B cell (primary cell): ENCODE measurements at regions not wholly inside any gene's neighbourhood (a gene's known extent, or its start where the extent isn't known, plus 50 kb on each side); places are given as distances from the start of the nearest gene placed in this dataset.

Experiments used
- ATAC-seq: fragments of 200-7000 bp; cut with Tn5 transposase; one replicate; pipeline ENCODE4 v1.10.0; 2021; ENCODE audit warnings: low read depth, mild to moderate bottlenecking, moderate number of reproducible peaks, moderate library complexity
- CTCF ChIA-PET: fragments of 350-600 bp; sonication (Branson Sonifier 250); formaldehyde crosslinking; loops from one replicate; lab custom pipeline; 2021; ENCODE audit warnings: antibody characterized with exemption, inconsistent platforms; lab: Charles Lee
- POLR2A ChIA-PET: fragments of 350-600 bp; sonication (Branson Sonifier 250); formaldehyde crosslinking; loops from one replicate; lab custom pipeline; 2021; ENCODE audit warnings: antibody characterized with exemption; lab: Charles Lee
- DNase-seq: peaks from one replicate; pipeline ENCODE4 v3.0.0; 2013
- H2AFZ ChIP-seq: 2 replicates; pipeline ENCODE4 v1.6.1; 2012; ENCODE audit warnings: mild to moderate bottlenecking, low read depth, low read length; ENCODE audit not compliant: insufficient read depth, poor library complexity, severe bottlenecking
- H3K27ac ChIP-seq, 2 donors: 1 replicate in 1 of 2; 2 replicates in 1 of 2; pipeline ENCODE4 v1.5.1; 2012 to 2013; ENCODE audit warnings: low read length in 2 of 2, mild to moderate bottlenecking in 2 of 2, moderate library complexity in 1 of 2
- H3K27me3 ChIP-seq, 4 experiments: fragments of 200-600 bp in 1 of 4; sonication (generic) in 1 of 4; replicated peaks in 1 of 4; 1 replicate in 2 of 4; 2 replicates in 2 of 4; pipeline versions ENCODE4 v1.6.1 to v1.7.0; 2013 to 2016; ENCODE audit warnings: low read length in 3 of 4, mild to moderate bottlenecking in 2 of 4, mixed read lengths in 1 of 4, moderate library complexity in 1 of 4; ENCODE audit not compliant: insufficient read depth in 4 of 4, control insufficient read depth in 3 of 4; ENCODE audit errors: control extremely low read depth in 1 of 4
- H3K36me3 ChIP-seq, 2 experiments: replicated peaks in 1 of 2; 1 replicate in 1 of 2; 2 replicates in 1 of 2; pipeline versions ENCODE4 v1.6.1 to v1.7.1; 2013; ENCODE audit warnings: low read length in 1 of 2; ENCODE audit not compliant: insufficient read depth in 2 of 2, control insufficient read depth in 1 of 2; ENCODE audit errors: control extremely low read depth in 1 of 2, extremely low read depth in 1 of 2
- H3K4me1 ChIP-seq, 2 donors: fragments of 200-600 bp in 1 of 2; sonication (generic) in 1 of 2; 1 replicate in 1 of 2; 2 replicates in 1 of 2; pipeline versions ENCODE4 v1.5.1 to v1.6.1; 2013 to 2017; ENCODE audit warnings: low read length in 2 of 2; ENCODE audit not compliant: control insufficient read depth in 2 of 2, insufficient read depth in 2 of 2
- H3K4me2 ChIP-seq: replicated peaks from 2 replicates; pipeline ENCODE3; 2012; ENCODE audit warnings: mild to moderate bottlenecking, low read depth, low read length; ENCODE audit not compliant: poor library complexity, severe bottlenecking
- H3K4me3 ChIP-seq, 5 experiments: fragments of 200-600 bp in 1 of 5; sonication (generic) in 1 of 5; 1 replicate in 3 of 5; 2 replicates in 2 of 5; pipeline versions ENCODE4 v1.5.1 to v1.7.0; 2011 to 2016; ENCODE audit warnings: low read length in 4 of 5, mild to moderate bottlenecking in 4 of 5, low read depth in 2 of 5, control low read depth in 1 of 5, moderate library complexity in 1 of 5; ENCODE audit not compliant: insufficient read depth in 1 of 5; ENCODE audit errors: control extremely low read depth in 1 of 5, extremely low read depth in 1 of 5
- H3K79me2 ChIP-seq: fragments of 200-600 bp; sonication (generic); one replicate; pipeline ENCODE4 v1.6.0; 2016; ENCODE audit warnings: low read length; ENCODE audit not compliant: control insufficient read depth, insufficient read depth
- H3K9ac ChIP-seq: fragments of 200-600 bp; sonication (generic); 2 replicates; pipeline ENCODE4 v1.6.1; 2017; ENCODE audit warnings: mild to moderate bottlenecking, low read length, moderate library complexity
- H3K9me3 ChIP-seq, 3 donors: one replicate each; pipeline versions ENCODE4 v1.6.1 to v1.7.1; 2013; ENCODE audit warnings: low read length in 2 of 3; ENCODE audit not compliant: control insufficient read depth in 2 of 3, insufficient read depth in 1 of 3; ENCODE audit errors: control extremely low read depth in 1 of 3
- H4K20me1 ChIP-seq: 2 replicates; pipeline ENCODE4 v1.6.0; 2012; ENCODE audit warnings: mild to moderate bottlenecking, low read length; ENCODE audit not compliant: insufficient read depth, control insufficient read depth, poor library complexity, severe bottlenecking
- H3K27ac Mint-ChIP-seq: one replicate; pipeline ENCODE4 v1.8.0; 2021; ENCODE audit warnings: mixed read lengths
- H3K27me3 Mint-ChIP-seq: one replicate; pipeline ENCODE4 v1.8.0; 2021; ENCODE audit warnings: mixed read lengths
- H3K4me1 Mint-ChIP-seq: one replicate; pipeline ENCODE4 v1.8.0; 2021; ENCODE audit warnings: mixed read lengths
- H3K4me3 Mint-ChIP-seq: one replicate; pipeline ENCODE4 v1.8.0; 2021; ENCODE audit warnings: mixed read lengths
- H3K9me3 Mint-ChIP-seq: one replicate; pipeline ENCODE4 v1.8.0; 2022; ENCODE audit warnings: mixed read lengths; ENCODE audit not compliant: insufficient read depth
- EZH2 ChIP-seq: IDR thresholded peaks from 2 replicates; pipeline ENCODE4 v1.6.1; 2012; ENCODE audit warnings: borderline replicate concordance, low read depth, mild to moderate bottlenecking, moderate library complexity, low read length; ENCODE audit not compliant: insufficient read depth, poor library complexity, severe bottlenecking
- WGBS: methylation state at CpG from one replicate; pipeline ENCODE4 v1.1.5; 2013; ENCODE audit warnings: missing lambda C conversion rate; ENCODE audit not compliant: insufficient coverage; 5-methylcytosine and 5-hydroxymethylcytosine counted together
- intact Hi-C: fragments of 100-400 bp; cut with micrococcal nuclease; formaldehyde crosslinking; loops from one replicate; pipeline ENCODE4 v1.10.0; 2022
- TF ChIP-seq, protein P1 (sequence below): fragments of 200-600 bp; IDR thresholded peaks from one replicate; pipeline ENCODE4 v1.8.0; 2022; ENCODE audit warnings: antibody characterized with exemption, mild to moderate bottlenecking

DNA sequence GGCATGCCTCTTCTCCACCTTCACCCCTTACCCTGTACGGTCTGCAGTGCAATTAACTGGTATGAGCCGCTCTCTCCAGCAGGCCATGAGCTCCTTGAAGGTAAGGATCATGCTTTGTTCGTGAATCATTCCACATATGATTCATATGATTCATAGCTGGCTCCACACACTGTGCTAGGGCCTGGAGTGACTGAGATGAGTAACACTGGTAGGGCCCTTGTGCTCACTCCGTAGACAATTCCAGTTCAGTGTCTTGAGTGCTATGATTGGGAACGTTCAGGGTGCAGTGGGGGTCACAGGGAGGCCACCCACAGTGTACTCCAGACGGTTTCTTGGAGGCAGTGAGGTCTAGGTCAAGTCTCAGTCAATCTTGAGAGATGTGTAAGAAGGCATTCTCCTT, 239.8 kb downstream of the LMX1A start:
- H3K27ac ChIP-seq = no peak overlapping the region
- WGBS = 94% methylated on average over 2 of the region's 6 CpGs
- H3K79me2 ChIP-seq = no peaks in the 10 kb centered on the region
- H4K20me1 ChIP-seq = no peaks in the 10 kb centered on the region
- H3K36me3 ChIP-seq = no peaks in the 10 kb centered on the region
- ChIA-PET POLR2A (no interaction called here), CTCF (interaction anchor here (1.3 kb wide), 1 partner anchor 23 kb away, joined by 4 read pairs; no protein-coding TSS in a partner anchor)
- no peak overlapping the region for H3K4me3 ChIP-seq
- Mint-ChIP-seq H3K4me1 (no peaks in the 10 kb centered on the region), H3K4me3 (no peak overlapping the region), H3K9me3 (no peaks in the 10 kb centered on the region), H3K27me3 (peaks cover 38% of the 10 kb centered on the region), H3K27ac (no peak overlapping the region)
- H3K9me3 ChIP-seq = no peaks in the 10 kb centered on the region
- H3K27me3 ChIP-seq = peaks cover 0 to 12% (median 0%) of the 10 kb centered on the region in 4 experiments
- intact Hi-C loops = loop anchor here (10.0 kb wide), 1 partner anchor 478 kb away; no protein-coding TSS in a partner anchor
- no peak overlapping the region for H3K4me2 ChIP-seq
- no peak overlapping the region for H3K9ac ChIP-seq
- DNase-seq (no peak), ATAC-seq (no peak)
- H2AFZ ChIP-seq = no peak overlapping the region
- TF ChIP-seq EZH2 = no peak
- TF ChIP-seq, protein P1, sequence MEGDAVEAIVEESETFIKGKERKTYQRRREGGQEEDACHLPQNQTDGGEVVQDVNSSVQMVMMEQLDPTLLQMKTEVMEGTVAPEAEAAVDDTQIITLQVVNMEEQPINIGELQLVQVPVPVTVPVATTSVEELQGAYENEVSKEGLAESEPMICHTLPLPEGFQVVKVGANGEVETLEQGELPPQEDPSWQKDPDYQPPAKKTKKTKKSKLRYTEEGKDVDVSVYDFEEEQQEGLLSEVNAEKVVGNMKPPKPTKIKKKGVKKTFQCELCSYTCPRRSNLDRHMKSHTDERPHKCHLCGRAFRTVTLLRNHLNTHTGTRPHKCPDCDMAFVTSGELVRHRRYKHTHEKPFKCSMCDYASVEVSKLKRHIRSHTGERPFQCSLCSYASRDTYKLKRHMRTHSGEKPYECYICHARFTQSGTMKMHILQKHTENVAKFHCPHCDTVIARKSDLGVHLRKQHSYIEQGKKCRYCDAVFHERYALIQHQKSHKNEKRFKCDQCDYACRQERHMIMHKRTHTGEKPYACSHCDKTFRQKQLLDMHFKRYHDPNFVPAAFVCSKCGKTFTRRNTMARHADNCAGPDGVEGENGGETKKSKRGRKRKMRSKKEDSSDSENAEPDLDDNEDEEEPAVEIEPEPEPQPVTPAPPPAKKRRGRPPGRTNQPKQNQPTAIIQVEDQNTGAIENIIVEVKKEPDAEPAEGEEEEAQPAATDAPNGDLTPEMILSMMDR = no peak
- no peaks in the 10 kb centered on the region for H3K4me1 ChIP-seq

- WGBS = 80% methylated on average over 1 of the region's 1 CpG
- H3K4me3 Mint-ChIP-seq = no peak overlapping the region
Observed at GRCh38 chr1:165116171-165116570, 240.3 kb downstream of the LMX1A start.

More at GRCh38 chr1:165116171-165116570, 240.3 kb downstream of the LMX1A start:
- H3K27ac ChIP-seq = no peak overlapping the region
- no peak overlapping the region for H2AFZ ChIP-seq
- no peak for ATAC-seq
- peaks cover 0 to 12% (median 1%) of the 10 kb centered on the region in 4 experiments for H3K27me3 ChIP-seq
- H3K79me2 ChIP-seq = no peaks in the 10 kb centered on the region
- Mint-ChIP-seq H3K27ac (no peak overlapping the region), H3K4me1 (no peaks in the 10 kb centered on the region), H3K9me3 (no peaks in the 10 kb centered on the region), H3K27me3 (peaks cover 43% of the 10 kb centered on the region)
- TF ChIP-seq EZH2 = no peak
- TF ChIP-seq, protein P1 = peak; percentile 5
- ChIA-PET CTCF (interaction anchor here (1.3 kb wide), 1 partner anchor 24 kb away, joined by 4 read pairs; no protein-coding TSS in a partner anchor), POLR2A (no interaction called here)
- H3K36me3 ChIP-seq = no peaks in the 10 kb centered on the region
- H3K4me1 ChIP-seq = no peaks in the 10 kb centered on the region
- intact Hi-C loops = loop anchor here (10.0 kb wide), 1 partner anchor 479 kb away; no protein-coding TSS in a partner anchor
- no peak overlapping the region for H3K4me3 ChIP-seq
- no peak for DNase-seq
- H3K9me3 ChIP-seq = no peaks in the 10 kb centered on the region
- no peaks in the 10 kb centered on the region for H4K20me1 ChIP-seq
- no peak overlapping the region for H3K4me2 ChIP-seq
- no peak overlapping the region for H3K9ac ChIP-seq
